H9 (cell line): ENCODE measurements at regions not wholly inside any gene's neighbourhood (a gene's known extent, or its start where the extent isn't known, plus 50 kb on each side); places are given as distances from the start of the nearest gene placed in this dataset.

Experiments used
- DNase-seq: peaks from one replicate; pipeline ENCODE4 v3.0.0-alpha.2; 2017
- H2AFZ ChIP-seq: one replicate; pipeline ENCODE4 v1.6.1; 2013; ENCODE audit warnings: mild to moderate bottlenecking, low read length, control low read depth, moderate library complexity
- H2AK5ac ChIP-seq: 2 replicates; pipeline ENCODE4 v1.6.1; 2013; ENCODE audit warnings: low read length, control low read depth, mixed read lengths; ENCODE audit not compliant: insufficient read length
- H2BK120ac ChIP-seq: one replicate; pipeline ENCODE4 v1.6.1; 2013; ENCODE audit warnings: low read depth, mild to moderate bottlenecking, low read length, control low read depth, inconsistent platforms; ENCODE audit not compliant: poor library complexity, severe bottlenecking
- H2BK12ac ChIP-seq: 2 replicates; pipeline ENCODE4 v1.6.1; 2013; ENCODE audit warnings: low read length, control low read depth, mixed read lengths, low read depth; ENCODE audit not compliant: insufficient read length
- H2BK15ac ChIP-seq: 2 replicates; pipeline ENCODE4 v1.6.1; 2013; ENCODE audit warnings: low read depth, low read length, control low read depth
- H2BK20ac ChIP-seq: one replicate; pipeline ENCODE4 v1.6.1; 2013; ENCODE audit warnings: low read depth, mild to moderate bottlenecking, low read length, control low read depth, inconsistent platforms; ENCODE audit not compliant: poor library complexity, severe bottlenecking
- H2BK5ac ChIP-seq: 2 replicates; pipeline ENCODE4 v1.6.1; 2013; ENCODE audit warnings: low read length, control low read depth, mixed read lengths; ENCODE audit not compliant: insufficient read length
- H3K14ac ChIP-seq: 2 replicates; pipeline ENCODE4 v1.6.1; 2013; ENCODE audit warnings: low read length, control low read depth; ENCODE audit not compliant: insufficient read depth
- H3K18ac ChIP-seq: 2 replicates; pipeline ENCODE4 v1.6.1; 2013; ENCODE audit warnings: low read depth, mild to moderate bottlenecking, mixed read lengths, low read length, control low read depth; ENCODE audit not compliant: insufficient read length
- H3K23ac ChIP-seq: 2 replicates; pipeline ENCODE4 v1.6.1; 2013; ENCODE audit warnings: low read length, control low read depth, mixed read lengths, low read depth; ENCODE audit not compliant: insufficient read length
- H3K23me2 ChIP-seq: 2 replicates; pipeline ENCODE4 v1.6.1; 2013; ENCODE audit warnings: low read depth, mild to moderate bottlenecking, mixed read lengths, low read length, control low read depth; ENCODE audit not compliant: insufficient read length, poor library complexity, severe bottlenecking
- H3K27ac ChIP-seq: 2 replicates; pipeline ENCODE4 v1.5.1; 2013; ENCODE audit warnings: low read length, control low read depth, mixed read lengths, low read depth; ENCODE audit not compliant: insufficient read length
- H3K27me3 ChIP-seq: 2 replicates; pipeline ENCODE4 v1.6.1; 2013; ENCODE audit warnings: low read length, control low read depth, inconsistent platforms; ENCODE audit not compliant: insufficient read depth
- H3K4ac ChIP-seq: 2 replicates; pipeline ENCODE4 v1.6.1; 2013; ENCODE audit warnings: low read depth, mild to moderate bottlenecking, control low read depth, inconsistent platforms, low read length, moderate library complexity
- H3K4me1 ChIP-seq: 2 replicates; pipeline ENCODE4 v1.6.1; 2013; ENCODE audit warnings: low read length, control low read depth, inconsistent platforms; ENCODE audit not compliant: insufficient read depth
- H3K4me2 ChIP-seq: 2 replicates; pipeline ENCODE4 v1.6.1; 2013; ENCODE audit warnings: low read length, control low read depth, mixed read lengths; ENCODE audit not compliant: insufficient read length, insufficient read depth
- H3K56ac ChIP-seq: 2 replicates; pipeline ENCODE4 v1.6.1; 2013; ENCODE audit warnings: low read depth, mild to moderate bottlenecking, mixed read lengths, low read length, control low read depth; ENCODE audit not compliant: insufficient read length
- H3K79me1 ChIP-seq: 2 replicates; pipeline ENCODE4 v1.6.1; 2013; ENCODE audit warnings: low read depth, mild to moderate bottlenecking, moderate library complexity, low read length, control low read depth, inconsistent platforms; ENCODE audit not compliant: insufficient read depth, poor library complexity, severe bottlenecking
- H3K79me2 ChIP-seq: 2 replicates; pipeline ENCODE4 v1.6.1; 2013; ENCODE audit warnings: low read length, control low read depth, inconsistent platforms; ENCODE audit not compliant: insufficient read depth
- H3K9ac ChIP-seq: 2 replicates; pipeline ENCODE4 v1.6.1; 2013; ENCODE audit warnings: low read length, control low read depth, mixed read lengths; ENCODE audit not compliant: insufficient read length; ENCODE audit errors: extremely low read depth
- H3K9me3 ChIP-seq: one replicate; pipeline ENCODE4 v1.6.1; 2013; ENCODE audit warnings: low read depth, low read length, inconsistent platforms; ENCODE audit not compliant: control insufficient read depth
- H3T11ph ChIP-seq: one replicate; pipeline ENCODE4 v1.6.1; 2013; ENCODE audit warnings: mild to moderate bottlenecking, low read length, control low read depth, inconsistent platforms
- H4K20me1 ChIP-seq: one replicate; pipeline ENCODE4 v1.6.1; 2013; ENCODE audit not compliant: control insufficient read depth, insufficient read length, insufficient read depth
- H4K5ac ChIP-seq: 2 replicates; pipeline ENCODE4 v1.6.1; 2013; ENCODE audit warnings: low read depth, mild to moderate bottlenecking, mixed read lengths, low read length, control low read depth; ENCODE audit not compliant: insufficient read length
- H4K8ac ChIP-seq: replicated peaks from 2 replicates; pipeline ENCODE4 v1.6.1; 2013; ENCODE audit warnings: low read length, control low read depth, mixed read lengths, low read depth; ENCODE audit not compliant: insufficient read length
- H4K91ac ChIP-seq: 2 replicates; pipeline ENCODE4 v1.6.1; 2013; ENCODE audit warnings: low read depth, mild to moderate bottlenecking, moderate library complexity, mixed read lengths, low read length, control low read depth; ENCODE audit not compliant: insufficient read length
- H3K27ac Mint-ChIP-seq, 3 experiments: 2 replicates in 2 of 3; 3 replicates in 1 of 3; pipeline ENCODE4 v1.8.0; 2020 to 2021; ENCODE audit warnings: mixed read lengths in 3 of 3, mild to moderate bottlenecking in 1 of 3, moderate library complexity in 1 of 3
- H3K27me3 Mint-ChIP-seq: 2 replicates; pipeline ENCODE4 v1.8.0; 2021; ENCODE audit warnings: low read depth, mild to moderate bottlenecking, moderate library complexity, mixed read lengths
- H3K36me3 Mint-ChIP-seq, 3 experiments: 2 replicates in 2 of 3; 3 replicates in 1 of 3; pipeline ENCODE4 v1.8.0; 2020 to 2021; ENCODE audit warnings: low read depth in 3 of 3, mixed read lengths in 3 of 3; ENCODE audit not compliant: insufficient read depth in 1 of 3
- H3K4me1 Mint-ChIP-seq, 2 experiments: 2 replicates each; pipeline ENCODE4 v1.8.0; 2020; ENCODE audit warnings: mixed read lengths in 2 of 2
- H3K4me3 Mint-ChIP-seq, 2 experiments: 2 replicates in 1 of 2; 3 replicates in 1 of 2; pipeline ENCODE4 v1.8.0; 2020 to 2021; ENCODE audit warnings: mild to moderate bottlenecking in 2 of 2, mixed read lengths in 2 of 2, moderate library complexity in 1 of 2
- H3K9me3 Mint-ChIP-seq, 2 experiments: 2 replicates in 1 of 2; 3 replicates in 1 of 2; pipeline ENCODE4 v1.8.0; 2020; ENCODE audit warnings: mild to moderate bottlenecking in 2 of 2, mixed read lengths in 2 of 2, moderate library complexity in 1 of 2
- WGBS: extraction: QIAGEN DNeasy Blood & Tissue Kit; methylation state at CpG from one replicate; pipeline ENCODE4 v1.1.7; 2013; ENCODE audit warnings: missing lambda C conversion rate, low lambda C conversion rate, mixed read lengths; ENCODE audit not compliant: insufficient read length; ENCODE audit errors: extremely low coverage; 5-methylcytosine and 5-hydroxymethylcytosine counted together
- TF ChIP-seq, protein P1 (sequence below): fragments of 200-600 bp; sonication (generic); conservative IDR thresholded peaks from 3 replicates; pipeline ENCODE4 v1.8.0; 2021; ENCODE audit warnings: antibody characterized with exemption, mild to moderate bottlenecking

DNA sequence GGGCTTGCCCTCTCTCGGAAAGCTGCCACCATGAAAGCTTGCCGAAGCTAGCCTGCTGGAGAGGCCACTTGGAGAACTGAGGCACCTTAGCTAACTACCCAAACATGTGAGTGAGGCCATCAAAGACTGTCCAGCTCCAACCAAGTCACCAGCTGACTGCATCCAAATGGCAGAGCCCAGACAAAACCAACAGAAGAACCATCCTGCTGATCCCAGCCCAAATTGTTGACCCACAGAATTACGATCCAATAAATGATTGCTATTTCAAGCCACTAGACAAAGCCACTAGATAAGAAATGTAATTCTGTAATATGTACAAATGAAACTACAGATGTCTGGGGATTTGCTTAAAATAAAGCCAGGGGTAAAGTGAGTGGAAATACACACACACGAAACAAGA lies 109.8 kb upstream of the TRPM1 start:
- TF ChIP-seq, protein P1, sequence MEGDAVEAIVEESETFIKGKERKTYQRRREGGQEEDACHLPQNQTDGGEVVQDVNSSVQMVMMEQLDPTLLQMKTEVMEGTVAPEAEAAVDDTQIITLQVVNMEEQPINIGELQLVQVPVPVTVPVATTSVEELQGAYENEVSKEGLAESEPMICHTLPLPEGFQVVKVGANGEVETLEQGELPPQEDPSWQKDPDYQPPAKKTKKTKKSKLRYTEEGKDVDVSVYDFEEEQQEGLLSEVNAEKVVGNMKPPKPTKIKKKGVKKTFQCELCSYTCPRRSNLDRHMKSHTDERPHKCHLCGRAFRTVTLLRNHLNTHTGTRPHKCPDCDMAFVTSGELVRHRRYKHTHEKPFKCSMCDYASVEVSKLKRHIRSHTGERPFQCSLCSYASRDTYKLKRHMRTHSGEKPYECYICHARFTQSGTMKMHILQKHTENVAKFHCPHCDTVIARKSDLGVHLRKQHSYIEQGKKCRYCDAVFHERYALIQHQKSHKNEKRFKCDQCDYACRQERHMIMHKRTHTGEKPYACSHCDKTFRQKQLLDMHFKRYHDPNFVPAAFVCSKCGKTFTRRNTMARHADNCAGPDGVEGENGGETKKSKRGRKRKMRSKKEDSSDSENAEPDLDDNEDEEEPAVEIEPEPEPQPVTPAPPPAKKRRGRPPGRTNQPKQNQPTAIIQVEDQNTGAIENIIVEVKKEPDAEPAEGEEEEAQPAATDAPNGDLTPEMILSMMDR, result no peak
- H3K4me3 Mint-ChIP-seq, result no peak overlapping the region
- no peak overlapping the region for H2BK120ac ChIP-seq
- no peak overlapping the region for H3K14ac ChIP-seq
- no peak overlapping the region for H4K91ac ChIP-seq
- no peaks in the 10 kb centered on the region for H3K27me3 ChIP-seq
- H3K23ac ChIP-seq, result no peak overlapping the region
- peaks cover 5 to 8% of the 10 kb centered on the region in 2 experiments for H3K4me1 Mint-ChIP-seq
- no peaks in the 10 kb centered on the region for H3K79me1 ChIP-seq
- H3K9ac ChIP-seq, result no peak overlapping the region
- H4K20me1 ChIP-seq, result no peaks in the 10 kb centered on the region
- no peak overlapping the region for H4K5ac ChIP-seq
- H2BK15ac ChIP-seq, result no peak overlapping the region
- no peak overlapping the region for H3K18ac ChIP-seq
- H3T11ph ChIP-seq, result no peak overlapping the region
- H3K9me3 Mint-ChIP-seq, result peaks cover 2 to 10% of the 10 kb centered on the region in 2 experiments; a peak in 3 of 5 replicates
- peaks cover 4% of the 10 kb centered on the region for H3K9me3 ChIP-seq
- no peak overlapping the region for H3K56ac ChIP-seq
- H3K4ac ChIP-seq, result no peak overlapping the region
- no peak for DNase-seq
- peaks cover 3% of the 10 kb centered on the region for H3K27me3 Mint-ChIP-seq
- no peaks in the 10 kb centered on the region for H3K79me2 ChIP-seq
- H3K4me2 ChIP-seq, result no peak overlapping the region
- peaks cover 1% of the 10 kb centered on the region for H3K23me2 ChIP-seq
- H3K27ac ChIP-seq, result no peak overlapping the region
- H2AK5ac ChIP-seq, result no peak overlapping the region
- H2BK5ac ChIP-seq, result no peak overlapping the region
- no peak overlapping the region for H2BK20ac ChIP-seq
- no peak overlapping the region for H4K8ac ChIP-seq
- H2BK12ac ChIP-seq, result no peak overlapping the region
- no peak overlapping the region for H3K27ac Mint-ChIP-seq
- no CpG with 5 or more reads among the region's 4 CpGs for WGBS
- H3K36me3 Mint-ChIP-seq, result peaks cover 3 to 9% (median 3%) of the 10 kb centered on the region in 3 experiments; a peak in 5 of 7 replicates
- H2AFZ ChIP-seq, result no peak overlapping the region
- no peaks in the 10 kb centered on the region for H3K4me1 ChIP-seq
